GM19467 (cell line): ENCODE measurements at regions not wholly inside any gene's neighbourhood (a gene's known extent, or its start where the extent isn't known, plus 50 kb on each side); places are given as distances from the start of the nearest gene placed in this dataset.
"Not testable (repeated sequence)": the region's sequence is repeated elsewhere in the genome, so short reads cannot be mapped to it uniquely, and the experiment has no call there.

Experiments
- ATAC-seq: cut with Tn5 transposase; IDR thresholded peaks from one replicate; pipeline ENCODE4 v1.9.1; 2021; ENCODE audit warnings: mild to moderate bottlenecking, moderate library complexity; ENCODE audit not compliant: unreplicated experiment

GRCh38 chr5:92662741-92663140 lies 918.3 kb downstream of the NR2F1-AS1 start:
- ATAC-seq: no peak

GRCh38 chr5:92659246-92659645 lies 921.8 kb downstream of the NR2F1-AS1 start:
- ATAC-seq: no peak

- not testable (repeated sequence) for ATAC-seq
Measured at GRCh38 chr5:92654601-92655000, 926.4 kb downstream of the NR2F1-AS1 start.

GRCh38 chr5:92653730-92654461 lies 927.1 kb downstream of the NR2F1-AS1 start:
- no peak for ATAC-seq

GRCh38 chr5:92652756-92653155 lies 928.3 kb downstream of the NR2F1-AS1 start:
- no peak for ATAC-seq

- no peak for ATAC-seq
Measured at GRCh38 chr5:92644266-92644886, 936.6 kb downstream of the NR2F1-AS1 start.

- no peak for ATAC-seq
Measured at GRCh38 chr5:92641031-92641962, 939.7 kb downstream of the NR2F1-AS1 start.

GRCh38 chr5:92640340-92640739 lies 940.7 kb downstream of the NR2F1-AS1 start:
- ATAC-seq: no peak

GRCh38 chr5:92637960-92638359 lies 943.1 kb downstream of the NR2F1-AS1 start:
- ATAC-seq: no peak

- ATAC-seq: no peak
Measured at GRCh38 chr5:92637247-92637646, 943.8 kb downstream of the NR2F1-AS1 start.

- ATAC-seq: no peak
Measured at GRCh38 chr5:92635001-92635461, 946.0 kb downstream of the NR2F1-AS1 start.

GRCh38 chr5:92633875-92634487 lies 947.0 kb downstream of the NR2F1-AS1 start:
- no peak for ATAC-seq

- ATAC-seq: no peak
Measured at GRCh38 chr5:92633176-92633575, 947.8 kb downstream of the NR2F1-AS1 start.

GRCh38 chr5:92631237-92631701 lies 949.8 kb downstream of the NR2F1-AS1 start:
- not testable (repeated sequence) for ATAC-seq

- ATAC-seq: no peak
Measured at GRCh38 chr5:92629574-92629973, 951.4 kb downstream of the NR2F1-AS1 start.

GRCh38 chr5:92629000-92629399 lies 952.0 kb downstream of the NR2F1-AS1 start:
- no peak for ATAC-seq

GRCh38 chr5:92627186-92627585 lies 953.8 kb downstream of the NR2F1-AS1 start:
- no peak for ATAC-seq

- no peak for ATAC-seq
Measured at GRCh38 chr5:92616085-92616484, 964.9 kb downstream of the NR2F1-AS1 start.

GRCh38 chr5:92613546-92613945 lies 967.5 kb downstream of the NR2F1-AS1 start:
- no peak for ATAC-seq

- not testable (repeated sequence) for ATAC-seq
Measured at GRCh38 chr5:92610435-92610834, 970.6 kb downstream of the NR2F1-AS1 start.

- no peak for ATAC-seq
Measured at GRCh38 chr5:92605591-92605990, 975.4 kb downstream of the NR2F1-AS1 start.
